ENCODE measurements at regions not wholly inside any gene's neighbourhood (a gene's known extent, or its start where the extent isn't known, plus 50 kb on each side); places are given as distances from the start of the nearest gene placed in this dataset.

GRCh38 chr3:160081958-160082533, 93.4 kb downstream of the IL12A start:
- Histone ChIP-seq H3K9me3 (ENCODE audit: control insufficient read depth in 4 of 4, low read length in 3 of 4) (no peaks in the 10 kb centered on the region), H3K36me3 (ENCODE audit: control insufficient read depth in 4 of 4, insufficient read depth in 3 of 4, low read depth in 1 of 4, low read length in 3 of 4) (no peaks in the 10 kb centered on the region), H3K27ac (ENCODE audit: low read depth in 1 of 2, low read length in 2 of 2) (no peak overlapping the region), H3K4me3 (ENCODE audit: low read depth in 1 of 3, low read length in 3 of 3) (no peak overlapping the region), H3K9ac (ENCODE audit: low read depth in 1 of 2, low read length in 2 of 2) (no peak overlapping the region), H3K27me3 (ENCODE audit: control insufficient read depth in 4 of 4, insufficient read depth in 4 of 4, low read length in 3 of 4) (no peaks in the 10 kb centered on the region), H3K4me1 (ENCODE audit: control insufficient read depth in 4 of 4, insufficient read depth in 4 of 4, low read length in 3 of 4) (peaks cover 0 to 3% (median 0%) of the 10 kb centered on the region in 4 donors)
- DNase-seq (ENCODE audit: low spot score) = no peak
- TF ChIP-seq RAD21 (IDR thresholded peaks at IDR 0.05) (no peak), YY1 (IDR thresholded peaks at IDR 0.05) (no peak), EGR1 (IDR thresholded peaks at IDR 0.05; ENCODE audit: low read depth in 2 of 2) (no peak), FOXA2 (IDR thresholded peaks at IDR 0.05) (no peak), CTCF (IDR thresholded peaks at IDR 0.05; ENCODE audit: low read depth, low read length, missing input control) (no peak), ZBTB33 (IDR thresholded peaks at IDR 0.05) (no peak), ATF3 (IDR thresholded peaks at IDR 0.05) (no peak), RXRA (IDR thresholded peaks at IDR 0.05) (peak; percentile 83 to 91), SP1 (IDR thresholded peaks at IDR 0.05) (peak; percentile 23), FOXA1 (IDR thresholded peaks at IDR 0.05) (no peak), HNF4A (conservative IDR thresholded peaks at IDR 0.05) (peak; percentile 40 to 53), NR2F2 (IDR thresholded peaks at IDR 0.05) (peak; percentile 87), HNF4G (IDR thresholded peaks at IDR 0.05) (no peak), TAF1 (conservative IDR thresholded peaks at IDR 0.05) (no peak), REST (IDR thresholded peaks at IDR 0.05) (no peak), MAX (IDR thresholded peaks at IDR 0.05) (no peak), JUND (IDR thresholded peaks at IDR 0.05) (peak in 1 of 2 donors; percentile 13), GABPA (IDR thresholded peaks at IDR 0.05 in 1 of 2, conservative IDR thresholded peaks at IDR 0.05 in 1 of 2) (no peak)
- WGBS = 44% methylated on average over 2 of the region's 2 CpGs

Data from liver (tissue), 8 donors.